Osteocyte (in vitro differentiated cells): ENCODE measurements at regions not wholly inside any gene's neighbourhood (a gene's known extent, or its start where the extent isn't known, plus 50 kb on each side); places are given as distances from the start of the nearest gene placed in this dataset.

Source experiments
- DNase-seq: peaks from one replicate; pipeline ENCODE4 v3.0.0; 2021; ENCODE audit warnings: mixed read lengths; ENCODE audit not compliant: unreplicated experiment; ENCODE audit errors: extremely low spot score
- H3K27ac Mint-ChIP-seq: one replicate; pipeline ENCODE4 v1.8.0; 2021; ENCODE audit warnings: mild to moderate bottlenecking, mixed read lengths; ENCODE audit not compliant: unreplicated experiment
- H3K27me3 Mint-ChIP-seq: one replicate; pipeline ENCODE4 v1.8.0; 2021; ENCODE audit warnings: mixed read lengths; ENCODE audit not compliant: unreplicated experiment
- H3K36me3 Mint-ChIP-seq: one replicate; pipeline ENCODE4 v1.8.0; 2021; ENCODE audit warnings: mixed read lengths; ENCODE audit not compliant: unreplicated experiment
- H3K4me1 Mint-ChIP-seq: one replicate; pipeline ENCODE4 v1.8.0; 2021; ENCODE audit warnings: mixed read lengths; ENCODE audit not compliant: unreplicated experiment
- H3K4me3 Mint-ChIP-seq: one replicate; pipeline ENCODE4 v1.8.0; 2021; ENCODE audit warnings: mild to moderate bottlenecking, moderate library complexity, mixed read lengths; ENCODE audit not compliant: unreplicated experiment
- H3K9me3 Mint-ChIP-seq: one replicate; pipeline ENCODE4 v1.8.0; 2021; ENCODE audit warnings: mixed read lengths; ENCODE audit not compliant: unreplicated experiment
- TF ChIP-seq, protein P1 (sequence below): fragments of 200-600 bp; sonication (generic); IDR thresholded peaks from 2 replicates; pipeline ENCODE4 v1.5.0; 2021; ENCODE audit warnings: antibody characterized with exemption, mild to moderate bottlenecking, moderate library complexity

DNA sequence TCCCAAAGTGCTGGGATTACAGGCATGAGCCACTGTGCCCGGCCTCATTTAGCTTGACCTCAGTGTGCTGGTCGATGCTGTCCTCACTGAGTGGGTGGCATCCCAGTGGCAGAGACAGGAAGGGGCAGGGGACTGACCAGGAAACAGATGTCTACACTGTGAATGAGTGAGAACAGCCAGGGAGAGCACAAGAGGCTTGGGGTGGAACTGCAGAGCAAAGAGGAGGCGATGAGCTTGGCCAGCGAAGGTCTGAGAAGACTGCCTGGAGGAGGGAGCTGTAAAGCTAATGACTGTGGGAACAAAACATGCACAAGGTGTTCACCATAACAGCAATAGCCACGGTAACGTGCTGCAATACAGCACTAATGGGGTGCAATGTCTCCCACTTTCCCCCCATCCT is 57.2 kb upstream of the BEGAIN start:
- no peak for DNase-seq
- Mint-ChIP-seq H3K4me3 (no peak overlapping the region), H3K9me3 (no peaks in the 10 kb centered on the region), H3K36me3 (no peaks in the 10 kb centered on the region), H3K27me3 (no peaks in the 10 kb centered on the region), H3K27ac (no peak overlapping the region), H3K4me1 (peaks cover 28% of the 10 kb centered on the region)
- TF ChIP-seq, protein P1, sequence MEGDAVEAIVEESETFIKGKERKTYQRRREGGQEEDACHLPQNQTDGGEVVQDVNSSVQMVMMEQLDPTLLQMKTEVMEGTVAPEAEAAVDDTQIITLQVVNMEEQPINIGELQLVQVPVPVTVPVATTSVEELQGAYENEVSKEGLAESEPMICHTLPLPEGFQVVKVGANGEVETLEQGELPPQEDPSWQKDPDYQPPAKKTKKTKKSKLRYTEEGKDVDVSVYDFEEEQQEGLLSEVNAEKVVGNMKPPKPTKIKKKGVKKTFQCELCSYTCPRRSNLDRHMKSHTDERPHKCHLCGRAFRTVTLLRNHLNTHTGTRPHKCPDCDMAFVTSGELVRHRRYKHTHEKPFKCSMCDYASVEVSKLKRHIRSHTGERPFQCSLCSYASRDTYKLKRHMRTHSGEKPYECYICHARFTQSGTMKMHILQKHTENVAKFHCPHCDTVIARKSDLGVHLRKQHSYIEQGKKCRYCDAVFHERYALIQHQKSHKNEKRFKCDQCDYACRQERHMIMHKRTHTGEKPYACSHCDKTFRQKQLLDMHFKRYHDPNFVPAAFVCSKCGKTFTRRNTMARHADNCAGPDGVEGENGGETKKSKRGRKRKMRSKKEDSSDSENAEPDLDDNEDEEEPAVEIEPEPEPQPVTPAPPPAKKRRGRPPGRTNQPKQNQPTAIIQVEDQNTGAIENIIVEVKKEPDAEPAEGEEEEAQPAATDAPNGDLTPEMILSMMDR = no peak

DNA sequence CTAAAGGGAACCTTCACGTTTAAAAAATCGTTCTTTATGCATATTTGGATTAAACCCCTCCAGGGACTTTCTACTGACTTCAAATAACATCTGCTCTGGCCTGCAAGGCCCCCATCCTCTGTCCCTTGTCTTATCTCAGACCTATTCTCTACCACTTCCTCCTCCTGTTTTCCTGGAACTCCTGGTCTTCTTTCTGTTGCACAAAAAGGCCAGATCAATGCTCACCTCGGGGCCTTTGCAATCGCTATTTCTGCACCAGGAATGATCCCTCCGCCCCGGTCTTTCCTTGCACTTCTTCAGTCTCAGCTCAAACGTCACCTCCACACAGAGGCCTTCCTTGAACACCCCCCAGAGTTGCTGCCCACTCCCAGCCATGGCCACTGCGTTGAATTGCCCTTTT is 57.6 kb upstream of the BEGAIN start:
- no peak for DNase-seq
- Mint-ChIP-seq H3K4me1 (peaks cover 28% of the 10 kb centered on the region), H3K9me3 (no peaks in the 10 kb centered on the region), H3K36me3 (no peaks in the 10 kb centered on the region), H3K27ac (no peak overlapping the region), H3K27me3 (no peaks in the 10 kb centered on the region), H3K4me3 (no peak overlapping the region)
- TF ChIP-seq, protein P1 = no peak

DNA sequence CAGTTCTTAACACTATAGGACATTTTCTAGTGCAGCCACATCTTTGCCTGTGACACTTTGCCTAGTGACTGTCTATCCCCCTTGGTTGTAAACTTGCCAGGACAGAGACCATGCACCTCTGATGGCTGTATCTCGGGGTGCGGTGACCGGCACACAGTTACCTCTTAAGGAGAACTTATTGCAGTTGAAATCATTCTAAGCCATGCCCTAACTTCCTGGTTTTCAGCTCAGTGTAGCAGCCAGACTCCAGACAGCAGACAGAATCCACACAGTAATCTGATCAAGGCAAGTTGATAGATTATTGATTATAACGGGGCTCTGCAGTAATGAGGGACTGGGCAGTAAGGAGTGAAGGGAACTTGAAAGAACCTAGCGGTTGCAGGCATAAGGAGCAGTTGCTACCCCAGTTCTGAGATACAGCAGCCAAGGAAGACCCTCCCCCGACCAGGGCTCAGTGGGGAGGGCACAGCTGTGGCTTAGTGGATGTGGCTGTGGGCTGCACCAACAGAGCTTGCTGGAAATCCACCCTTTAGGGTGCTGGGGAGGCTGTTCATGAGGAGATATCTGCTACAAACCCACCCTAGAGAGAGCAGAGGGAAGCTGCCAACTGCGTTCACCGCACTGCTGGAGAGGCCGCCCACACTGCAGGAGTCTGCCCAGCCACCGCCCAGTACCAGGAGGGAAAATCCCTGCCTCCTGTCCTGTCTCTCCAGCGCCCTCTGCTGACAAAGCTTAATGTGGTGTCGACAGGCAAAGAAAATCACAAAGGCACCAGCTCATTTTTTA is 58.2 kb upstream of the BEGAIN start:
- Mint-ChIP-seq H3K9me3 (no peaks in the 10 kb centered on the region), H3K4me1 (peaks cover 25% of the 10 kb centered on the region), H3K27ac (no peak overlapping the region), H3K36me3 (no peaks in the 10 kb centered on the region), H3K4me3 (no peak overlapping the region), H3K27me3 (no peaks in the 10 kb centered on the region)
- DNase-seq = peak; percentile 96
- TF ChIP-seq, protein P1 = peak; percentile 85

GRCh38 chr14:100645982-100646314 is 58.7 kb upstream of the BEGAIN start:
- TF ChIP-seq, protein P1 = no peak
- no peak overlapping the region for H3K27ac Mint-ChIP-seq
- H3K27me3 Mint-ChIP-seq = no peaks in the 10 kb centered on the region
- DNase-seq = no peak
- no peak overlapping the region for H3K4me3 Mint-ChIP-seq
- H3K36me3 Mint-ChIP-seq = no peaks in the 10 kb centered on the region
- peaks cover 19% of the 10 kb centered on the region for H3K4me1 Mint-ChIP-seq
- no peaks in the 10 kb centered on the region for H3K9me3 Mint-ChIP-seq

DNA sequence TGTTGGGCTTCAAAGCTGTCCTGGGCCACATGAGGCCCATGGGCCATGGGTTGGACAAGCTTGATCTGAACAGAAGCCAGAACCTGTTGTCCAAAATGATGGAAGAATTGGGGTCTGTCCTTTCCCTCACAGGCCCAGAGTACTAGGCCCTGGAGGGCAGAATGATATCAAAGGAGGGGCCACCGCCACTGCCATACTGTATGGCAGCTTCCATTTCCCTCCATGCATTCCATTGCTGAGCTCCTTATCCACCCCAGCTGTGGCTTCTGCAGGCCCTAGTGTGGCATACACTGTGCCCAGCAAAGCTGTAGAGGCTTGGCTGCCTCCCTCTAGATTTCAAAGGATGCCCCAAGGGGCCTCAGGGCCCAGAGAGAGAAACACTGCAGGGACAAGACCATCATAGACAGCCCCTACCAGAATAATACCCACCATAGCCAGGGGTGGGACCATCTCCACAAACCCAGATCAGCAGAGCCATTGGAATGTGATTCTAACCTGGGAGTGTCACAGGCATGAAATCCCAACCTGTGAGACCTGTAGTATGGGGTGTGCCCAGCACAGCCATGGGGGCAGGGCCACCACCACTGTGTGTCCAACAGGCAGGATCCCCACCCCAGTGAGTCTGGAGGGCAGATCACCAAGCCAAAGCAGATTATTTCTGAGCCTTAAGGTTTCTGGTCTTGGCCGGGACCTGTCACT is 61.4 kb upstream of the BEGAIN start:
- H3K27me3 Mint-ChIP-seq = no peaks in the 10 kb centered on the region
- no peaks in the 10 kb centered on the region for H3K9me3 Mint-ChIP-seq
- TF ChIP-seq, protein P1 = no peak

More for the DNA sequence above, 61.4 kb upstream of the BEGAIN start:
- Mint-ChIP-seq H3K36me3 (no peaks in the 10 kb centered on the region), H3K27ac (no peak overlapping the region), H3K4me1 (peaks cover 11% of the 10 kb centered on the region), H3K4me3 (no peak overlapping the region)
- DNase-seq = no peak
